Peyer's patch (tissue), 4 donors: ENCODE measurements at regions not wholly inside any gene's neighbourhood (a gene's known extent, or its start where the extent isn't known, plus 50 kb on each side); places are given as distances from the start of the nearest gene placed in this dataset.

ENCODE experiments used
- POLR2A ChIP-seq, 2 donors: fragments of 450-650 bp; IDR thresholded peaks; one replicate each; pipeline ENCODE4 v1.5.1; 2017; ENCODE audit warnings: antibody characterized with exemption in 2 of 2, mild to moderate bottlenecking in 2 of 2, moderate library complexity in 2 of 2
- TF ChIP-seq, protein P1 (sequence below), 6 experiments: fragments of 450-650 bp in 4 of 6; fragments of 200-600 bp in 2 of 6; sonication (generic) in 1 of 6; IDR thresholded peaks; one replicate each; pipeline ENCODE4 v1.5.1; 2017 to 2019; ENCODE audit warnings: antibody characterized with exemption in 6 of 6, mild to moderate bottlenecking in 3 of 6, moderate library complexity in 1 of 6

GRCh38 chr14:106501898-106502297 lies 975.5 kb downstream of the TMEM121 start:
- TF ChIP-seq, protein P1, sequence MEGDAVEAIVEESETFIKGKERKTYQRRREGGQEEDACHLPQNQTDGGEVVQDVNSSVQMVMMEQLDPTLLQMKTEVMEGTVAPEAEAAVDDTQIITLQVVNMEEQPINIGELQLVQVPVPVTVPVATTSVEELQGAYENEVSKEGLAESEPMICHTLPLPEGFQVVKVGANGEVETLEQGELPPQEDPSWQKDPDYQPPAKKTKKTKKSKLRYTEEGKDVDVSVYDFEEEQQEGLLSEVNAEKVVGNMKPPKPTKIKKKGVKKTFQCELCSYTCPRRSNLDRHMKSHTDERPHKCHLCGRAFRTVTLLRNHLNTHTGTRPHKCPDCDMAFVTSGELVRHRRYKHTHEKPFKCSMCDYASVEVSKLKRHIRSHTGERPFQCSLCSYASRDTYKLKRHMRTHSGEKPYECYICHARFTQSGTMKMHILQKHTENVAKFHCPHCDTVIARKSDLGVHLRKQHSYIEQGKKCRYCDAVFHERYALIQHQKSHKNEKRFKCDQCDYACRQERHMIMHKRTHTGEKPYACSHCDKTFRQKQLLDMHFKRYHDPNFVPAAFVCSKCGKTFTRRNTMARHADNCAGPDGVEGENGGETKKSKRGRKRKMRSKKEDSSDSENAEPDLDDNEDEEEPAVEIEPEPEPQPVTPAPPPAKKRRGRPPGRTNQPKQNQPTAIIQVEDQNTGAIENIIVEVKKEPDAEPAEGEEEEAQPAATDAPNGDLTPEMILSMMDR (IDR thresholded peaks at IDR 0.05): no peak
- no peak for TF ChIP-seq POLR2A (IDR thresholded peaks at IDR 0.05)
